Suprapubic skin (tissue), 4 donors: ENCODE measurements at regions not wholly inside any gene's neighbourhood (a gene's known extent, or its start where the extent isn't known, plus 50 kb on each side); places are given as distances from the start of the nearest gene placed in this dataset.
A peak's percentile ranks its signal among the peaks of the same experiment; 100 is the strongest.
"Not testable (repeated sequence)": the region's sequence is repeated elsewhere in the genome, so short reads cannot be mapped to it uniquely, and the experiment has no call there.

ENCODE experiments used
- DNase-seq, 2 donors: peaks; one replicate each; pipeline ENCODE4 v3.0.0-alpha.2; 2019; ENCODE audit warnings: low spot score in 2 of 2
- H3K27ac ChIP-seq: fragments of 200-600 bp; sonication (generic); one replicate; pipeline ENCODE4 v1.5.1; 2019
- H3K27me3 ChIP-seq: fragments of 200-600 bp; sonication (generic); one replicate; pipeline ENCODE4 v1.5.1; 2019
- H3K36me3 ChIP-seq: fragments of 200-600 bp; sonication (generic); one replicate; pipeline ENCODE4 v1.5.1; 2019
- H3K4me1 ChIP-seq: fragments of 200-600 bp; sonication (generic); one replicate; pipeline ENCODE4 v1.5.1; 2019
- H3K4me3 ChIP-seq: fragments of 200-600 bp; sonication (generic); one replicate; pipeline ENCODE4 v1.5.1; 2019; ENCODE audit warnings: mild to moderate bottlenecking
- H3K9me3 ChIP-seq: fragments of 200-600 bp; sonication (generic); one replicate; pipeline ENCODE4 v1.5.1; 2019
- CTCF ChIP-seq, 2 donors: fragments of 200-600 bp in 1 of 2; fragments of 450-650 bp in 1 of 2; sonication (generic) in 1 of 2; IDR thresholded peaks; one replicate each; pipeline ENCODE4 v1.5.1; 2016 to 2019; ENCODE audit warnings: antibody characterized with exemption in 2 of 2, mild to moderate bottlenecking in 1 of 2, moderate library complexity in 1 of 2
- EP300 ChIP-seq: sonication (generic); formaldehyde crosslinking; IDR thresholded peaks from one replicate; pipeline ENCODE4 v1.6.1; 2017; ENCODE audit warnings: antibody characterized with exemption
- POLR2A ChIP-seq, 2 donors: fragments of 450-650 bp; IDR thresholded peaks; one replicate each; pipeline ENCODE4 v1.6.1; 2017; ENCODE audit warnings: antibody characterized with exemption in 2 of 2, mild to moderate bottlenecking in 2 of 2, moderate library complexity in 2 of 2
- POLR2AphosphoS5 ChIP-seq, 3 donors: sonication (generic); formaldehyde crosslinking; IDR thresholded peaks; one replicate each; pipeline ENCODE4 v1.6.1; 2017; ENCODE audit warnings: antibody characterized with exemption in 3 of 3
- WGBS: methylation state at CpG from one replicate; pipeline ENCODE4 v1.1.5; 2018; 5-methylcytosine and 5-hydroxymethylcytosine counted together

GRCh38 chr5:44539602-44539919 lies 150.3 kb upstream of the FGF10 start:
- Histone ChIP-seq H3K9me3 (no peaks in the 10 kb centered on the region), H3K27ac (peak overlapping the region; percentile 20), H3K27me3 (no peaks in the 10 kb centered on the region), H3K36me3 (no peaks in the 10 kb centered on the region), H3K4me1 (no peaks in the 10 kb centered on the region), H3K4me3 (no peak overlapping the region)
- TF ChIP-seq CTCF (IDR thresholded peaks at IDR 0.05) (no peak), POLR2AphosphoS5 (IDR thresholded peaks at IDR 0.05) (no peak), EP300 (no peak), POLR2A (IDR thresholded peaks at IDR 0.05) (no peak)
- DNase-seq = no peak
- WGBS = 74% methylated on average over 3 of the region's 3 CpGs

- DNase-seq = no peak
- Histone ChIP-seq H3K4me3 (no peak overlapping the region), H3K27me3 (no peaks in the 10 kb centered on the region), H3K27ac (peak overlapping the region; percentile 32), H3K9me3 (no peaks in the 10 kb centered on the region), H3K36me3 (no peaks in the 10 kb centered on the region), H3K4me1 (no peaks in the 10 kb centered on the region)
- TF ChIP-seq CTCF (IDR thresholded peaks at IDR 0.05) = no peak
- no peak for TF ChIP-seq POLR2A (IDR thresholded peaks at IDR 0.05)
- TF ChIP-seq EP300 = no peak
- no peak for TF ChIP-seq POLR2AphosphoS5 (IDR thresholded peaks at IDR 0.05)
- 54% methylated on average over 9 of the region's 9 CpGs for WGBS
Measured at GRCh38 chr5:44538797-44539601, 149.8 kb upstream of the FGF10 start.

GRCh38 chr5:44536650-44537260 lies 147.5 kb upstream of the FGF10 start:
- WGBS = 64% methylated on average over 3 of the region's 3 CpGs
- TF ChIP-seq POLR2A (IDR thresholded peaks at IDR 0.05) (no peak), POLR2AphosphoS5 (IDR thresholded peaks at IDR 0.05) (no peak), CTCF (IDR thresholded peaks at IDR 0.05) (peak; percentile 4 to 27)
- DNase-seq = no peak
- no peaks in the 10 kb centered on the region for H3K4me1 ChIP-seq
- H3K27ac ChIP-seq = no peak overlapping the region
- H3K36me3 ChIP-seq = no peaks in the 10 kb centered on the region
- H3K4me3 ChIP-seq = no peak overlapping the region
- H3K9me3 ChIP-seq = no peaks in the 10 kb centered on the region
- H3K27me3 ChIP-seq = no peaks in the 10 kb centered on the region

GRCh38 chr5:44535621-44536020 lies 146.4 kb upstream of the FGF10 start:
- Histone ChIP-seq H3K4me1 (no peaks in the 10 kb centered on the region), H3K27ac (no peak overlapping the region), H3K9me3 (no peaks in the 10 kb centered on the region), H3K27me3 (no peaks in the 10 kb centered on the region), H3K4me3 (no peak overlapping the region), H3K36me3 (no peaks in the 10 kb centered on the region)
- 54% methylated on average over 3 of the region's 3 CpGs for WGBS
- no peak for TF ChIP-seq POLR2A (IDR thresholded peaks at IDR 0.05)
- no peak for TF ChIP-seq CTCF (IDR thresholded peaks at IDR 0.05)
- no peak for TF ChIP-seq POLR2AphosphoS5 (IDR thresholded peaks at IDR 0.05)
- no peak for TF ChIP-seq EP300
- DNase-seq = no peak

GRCh38 chr5:44532981-44533380 lies 143.8 kb upstream of the FGF10 start:
- H3K27ac ChIP-seq = no peak overlapping the region
- no peaks in the 10 kb centered on the region for H3K27me3 ChIP-seq
- 54% methylated on average over 1 of the region's 1 CpG for WGBS
- no peaks in the 10 kb centered on the region for H3K36me3 ChIP-seq
- no peaks in the 10 kb centered on the region for H3K4me1 ChIP-seq
- DNase-seq = no peak
- H3K4me3 ChIP-seq = no peak overlapping the region
- H3K9me3 ChIP-seq = no peaks in the 10 kb centered on the region
- TF ChIP-seq POLR2AphosphoS5 (IDR thresholded peaks at IDR 0.05) (no peak), EP300 (no peak), POLR2A (IDR thresholded peaks at IDR 0.05) (no peak), CTCF (IDR thresholded peaks at IDR 0.05) (no peak)

- not testable (repeated sequence) for H3K4me1 ChIP-seq, H3K27ac ChIP-seq, H3K36me3 ChIP-seq, DNase-seq, H3K4me3 ChIP-seq, H3K27me3 ChIP-seq, H3K9me3 ChIP-seq
- 50% methylated on average over 2 of the region's 2 CpGs for WGBS
Measured at GRCh38 chr5:44531756-44532155, 142.5 kb upstream of the FGF10 start.

- not testable (repeated sequence) for H3K36me3 ChIP-seq, DNase-seq, H3K27me3 ChIP-seq, H3K4me3 ChIP-seq, H3K4me1 ChIP-seq, H3K9me3 ChIP-seq, H3K27ac ChIP-seq
- WGBS = 94% methylated on average over 6 of the region's 6 CpGs
Measured at GRCh38 chr5:44530783-44531182, 141.6 kb upstream of the FGF10 start.
